Heart right ventricle (tissue), 16 donors: ENCODE measurements at regions not wholly inside any gene's neighbourhood (a gene's known extent, or its start where the extent isn't known, plus 50 kb on each side); places are given as distances from the start of the nearest gene placed in this dataset.

ENCODE experiments used
- ATAC-seq, 8 donors: fragments of 200-7000 bp; cut with Tn5 transposase; one replicate each; pipeline ENCODE4 v1.9.1; 2020; ENCODE audit warnings: mild to moderate bottlenecking in 8 of 8, moderate library complexity in 8 of 8, moderate number of reproducible peaks in 1 of 8
- DNase-seq, 2 donors: peaks; one replicate each; pipeline ENCODE4 v3.0.0-alpha.2; 2020
- H3K27ac ChIP-seq, 10 donors: fragments of 200-600 bp; sonication (generic) in 2 of 10; one replicate each; pipeline versions ENCODE4 v1.5.0 to v1.8.0; 2020 to 2022; ENCODE audit warnings: mild to moderate bottlenecking in 3 of 10
- H3K27me3 ChIP-seq, 7 donors: fragments of 200-600 bp; one replicate each; pipeline ENCODE4 v1.8.0; 2021 to 2022; ENCODE audit warnings: mild to moderate bottlenecking in 2 of 7
- H3K36me3 ChIP-seq, 9 donors: fragments of 200-600 bp; sonication (generic) in 1 of 9; one replicate each; pipeline versions ENCODE4 v1.5.0 to v1.8.0; 2020 to 2022; ENCODE audit warnings: mild to moderate bottlenecking in 2 of 9
- H3K4me1 ChIP-seq, 9 donors: fragments of 200-600 bp; sonication (generic) in 1 of 9; one replicate each; pipeline versions ENCODE4 v1.5.0 to v1.8.0; 2020 to 2022; ENCODE audit warnings: mild to moderate bottlenecking in 4 of 9
- H3K4me3 ChIP-seq, 10 donors: fragments of 200-600 bp; sonication (generic) in 2 of 10; one replicate each; pipeline versions ENCODE4 v1.5.0 to v1.8.0; 2020 to 2022; ENCODE audit warnings: mild to moderate bottlenecking in 7 of 10, moderate library complexity in 2 of 10
- H3K9me3 ChIP-seq, 11 donors: fragments of 200-600 bp in 10 of 11; sonication (generic) in 2 of 11; one replicate each; pipeline versions ENCODE4 v1.5.0 to v1.8.0; 2013 to 2022; ENCODE audit warnings: mild to moderate bottlenecking in 2 of 11, control low read depth in 1 of 11, moderate library complexity in 1 of 11
- WGBS, 2 donors: extraction: QIAGEN DNeasy Blood & Tissue Kit; methylation state at CpG; one replicate each; pipeline ENCODE4 v1.1.7; 2013; ENCODE audit warnings: inconsistent platforms in 1 of 2; 5-methylcytosine and 5-hydroxymethylcytosine counted together
- intact Hi-C, 10 donors: fragments of 100-400 bp; cut with DNase I; formaldehyde crosslinking; loops; one replicate each; pipeline versions ENCODE4 v1.11.1 to v1.14.2; 2022
- TF ChIP-seq, protein P1 (sequence below), 9 donors: fragments of 200-600 bp; sonication (generic) in 2 of 9; IDR thresholded peaks; one replicate each; pipeline versions ENCODE4 v1.5.0 to v1.8.0; 2021 to 2022; ENCODE audit warnings: antibody characterized with exemption in 9 of 9, mild to moderate bottlenecking in 5 of 9, moderate library complexity in 1 of 9
- donor health status: Arrhythmogenic right ventricular cardiomyopathy.
- donor health status: ischemic (EF 13 %, LVEDD 7.1; RV severe dilation, severe dysfunction).
- donor health status: healthy with polysubstance abuse.
- donor health status: DM: no; HTN: yes; CAD: no.
- donor health status: DM: no; HTN: no; CAD: no.
- donor health status: ischemic (EF 25% LVEDD 6.9; RV normal size, moderate dysfunction).
- donor health status: ischemic (EF 25% LVEDD 5.7; RV mildly dilated, moderate dysfunction).
- donor health status: healthy.
- donor health status: DM: yes; HTN: yes; CAD: no.
- donor health status: Ischemic cardiomyopathy.
- donor health status: ischemic (EF 35%, LVEDD 5.7; RV mildly dilated, moderate dysfunction).
- donor health status: nonischemic (EF 11% LVEDD 7.7; RV severe dilation, severe dysfunction).
- donor health status: DM: yes; HTN: yes; CAD: no.
- donor health status: PGD.
- donor health status: ischemic (EF 29% LVEDD 5.4; RV normal size, mild dysfunction).
- donor health status: nonischemic (EF 23%, LVEDD 6.1; RV moderate dilation, normal function).

DNA sequence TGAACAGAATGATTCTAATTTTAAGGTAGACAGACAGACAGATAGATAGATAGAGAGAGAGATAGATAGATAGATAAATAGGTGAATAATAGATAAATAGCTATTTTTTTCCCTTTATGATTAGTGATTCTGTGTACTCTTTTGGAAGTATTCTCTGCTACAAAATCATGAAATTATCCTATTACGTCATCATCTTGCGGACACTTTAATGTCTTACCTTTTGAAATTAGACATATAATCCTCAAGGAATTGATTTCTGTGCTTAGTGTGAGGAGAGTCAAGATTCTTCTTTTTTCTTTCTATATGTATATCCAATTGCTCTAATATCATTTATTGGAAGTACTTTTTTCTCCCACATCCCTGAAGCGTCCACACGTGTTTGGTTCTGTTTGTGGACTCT is 215.2 kb downstream of the SCG2 start:
- no peak overlapping the region for H3K4me3 ChIP-seq
- H3K36me3 ChIP-seq = no peaks in the 10 kb centered on the region
- no peak for ATAC-seq
- intact Hi-C loops = no loop called here
- no peak for DNase-seq
- no peak overlapping the region for H3K27ac ChIP-seq
- WGBS, 2 donors = 85 to 87% methylated on average over 4 of the region's 4 CpGs
- H3K4me1 ChIP-seq = no peaks in the 10 kb centered on the region
- H3K27me3 ChIP-seq = no peaks in the 10 kb centered on the region
- TF ChIP-seq, protein P1, sequence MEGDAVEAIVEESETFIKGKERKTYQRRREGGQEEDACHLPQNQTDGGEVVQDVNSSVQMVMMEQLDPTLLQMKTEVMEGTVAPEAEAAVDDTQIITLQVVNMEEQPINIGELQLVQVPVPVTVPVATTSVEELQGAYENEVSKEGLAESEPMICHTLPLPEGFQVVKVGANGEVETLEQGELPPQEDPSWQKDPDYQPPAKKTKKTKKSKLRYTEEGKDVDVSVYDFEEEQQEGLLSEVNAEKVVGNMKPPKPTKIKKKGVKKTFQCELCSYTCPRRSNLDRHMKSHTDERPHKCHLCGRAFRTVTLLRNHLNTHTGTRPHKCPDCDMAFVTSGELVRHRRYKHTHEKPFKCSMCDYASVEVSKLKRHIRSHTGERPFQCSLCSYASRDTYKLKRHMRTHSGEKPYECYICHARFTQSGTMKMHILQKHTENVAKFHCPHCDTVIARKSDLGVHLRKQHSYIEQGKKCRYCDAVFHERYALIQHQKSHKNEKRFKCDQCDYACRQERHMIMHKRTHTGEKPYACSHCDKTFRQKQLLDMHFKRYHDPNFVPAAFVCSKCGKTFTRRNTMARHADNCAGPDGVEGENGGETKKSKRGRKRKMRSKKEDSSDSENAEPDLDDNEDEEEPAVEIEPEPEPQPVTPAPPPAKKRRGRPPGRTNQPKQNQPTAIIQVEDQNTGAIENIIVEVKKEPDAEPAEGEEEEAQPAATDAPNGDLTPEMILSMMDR (IDR thresholded peaks at IDR 0.05) = no peak
- peaks cover 0 to 1% (median 0%) of the 10 kb centered on the region in 11 donors for H3K9me3 ChIP-seq

DNA sequence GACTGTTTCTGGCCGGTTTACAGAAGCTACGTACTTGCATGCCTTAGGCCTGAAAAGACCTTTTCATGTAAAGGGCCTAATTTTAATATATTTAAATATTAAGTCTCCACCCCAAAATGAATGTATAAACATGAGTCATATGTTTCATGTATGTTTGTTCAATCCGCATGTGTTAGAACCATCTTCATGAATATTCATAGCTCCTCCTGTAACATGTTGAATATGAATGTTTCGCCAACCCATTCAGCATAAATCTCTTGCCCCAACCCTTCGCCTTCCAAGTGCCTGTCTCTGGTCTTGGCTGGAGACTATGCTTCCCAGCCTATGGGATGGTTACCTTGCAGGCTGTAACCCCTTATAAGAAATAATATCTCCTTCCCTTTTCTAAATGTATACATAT is 212.5 kb downstream of the SCG2 start:
- H3K27me3 ChIP-seq = no peaks in the 10 kb centered on the region
- WGBS, 2 donors = 91 to 93% methylated on average over 5 of the region's 5 CpGs
- TF ChIP-seq, protein P1 (IDR thresholded peaks at IDR 0.05) = no peak
- no peak for DNase-seq
- no peak for ATAC-seq
- H3K4me3 ChIP-seq = no peak overlapping the region
- H3K4me1 ChIP-seq = no peaks in the 10 kb centered on the region
- H3K9me3 ChIP-seq = peaks cover 0 to 25% (median 7%) of the 10 kb centered on the region in 11 donors
- no peak overlapping the region for H3K27ac ChIP-seq
- intact Hi-C loops = no loop called here
- H3K36me3 ChIP-seq = no peaks in the 10 kb centered on the region

DNA sequence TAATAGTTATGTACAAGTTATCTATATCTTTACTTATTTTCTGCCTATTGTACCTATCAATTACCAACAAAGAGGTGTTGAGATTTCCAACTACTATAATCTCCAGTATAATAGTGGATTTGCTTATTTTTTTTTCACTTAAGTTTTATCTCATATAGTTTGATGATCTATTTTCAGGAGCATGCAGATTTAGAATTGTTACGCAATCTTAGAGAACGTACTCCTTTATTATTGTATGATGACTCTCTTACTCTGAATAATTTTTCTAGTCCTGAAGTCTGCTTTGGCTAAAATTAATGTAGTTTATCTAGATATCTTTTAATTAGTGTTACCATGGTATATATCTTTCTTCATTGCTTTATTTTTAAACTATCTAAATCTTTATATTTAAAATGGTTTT is 205.2 kb downstream of the SCG2 start:
- intact Hi-C loops = no loop called here
- DNase-seq (no peak), ATAC-seq (no peak)
- H3K4me3 ChIP-seq = no peak overlapping the region
- H3K27me3 ChIP-seq = no peaks in the 10 kb centered on the region
- H3K36me3 ChIP-seq = no peaks in the 10 kb centered on the region
- H3K9me3 ChIP-seq = peaks cover 0 to 37% (median 7%) of the 10 kb centered on the region in 11 donors
- TF ChIP-seq, protein P1 (IDR thresholded peaks at IDR 0.05) = no peak
- 79 to 89% methylated on average over 2 of the region's 2 CpGs for WGBS, 2 donors
- H3K27ac ChIP-seq = no peak overlapping the region
- no peaks in the 10 kb centered on the region for H3K4me1 ChIP-seq

DNA sequence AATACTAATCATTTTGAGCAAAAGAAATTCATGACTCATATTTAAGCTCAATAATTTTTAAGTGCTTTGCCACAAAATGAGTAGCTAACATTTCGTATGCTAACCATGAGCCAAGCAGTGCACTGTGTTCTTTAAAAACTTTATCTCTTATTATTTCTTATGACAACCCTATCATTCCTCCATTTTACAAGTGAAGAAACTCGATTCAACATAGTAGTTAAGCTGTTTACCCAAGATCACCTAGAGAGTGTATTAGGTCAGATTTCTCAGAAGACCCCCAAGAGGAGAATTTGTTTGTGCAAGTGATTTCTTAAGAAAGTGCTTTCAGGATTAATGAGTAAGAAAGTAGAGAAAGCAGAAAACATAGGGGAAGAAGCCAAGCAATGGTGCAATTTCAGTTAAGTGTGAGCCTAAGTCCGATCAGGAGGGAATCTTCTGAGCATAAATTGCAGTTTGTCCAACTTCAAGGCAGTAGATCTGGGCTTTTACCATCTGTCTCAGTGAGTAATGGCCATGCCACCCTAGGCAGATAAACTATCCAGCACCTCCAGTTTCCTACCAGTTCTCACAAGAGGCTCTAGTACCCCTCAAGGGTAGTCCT is 202.7 kb downstream of the SCG2 start:
- intact Hi-C loops = no loop called here
- Histone ChIP-seq H3K4me1 (no peaks in the 10 kb centered on the region), H3K36me3 (no peaks in the 10 kb centered on the region), H3K27ac (no peak overlapping the region), H3K9me3 (peaks cover 0 to 20% (median 3%) of the 10 kb centered on the region in 11 donors), H3K27me3 (no peaks in the 10 kb centered on the region), H3K4me3 (no peak overlapping the region)
- TF ChIP-seq, protein P1 (IDR thresholded peaks at IDR 0.05) = no peak
- WGBS, 2 donors = 61 to 70% methylated on average over 3 of the region's 3 CpGs
- ATAC-seq (peak in 1 of 8 donors; percentile 18), DNase-seq (no peak)
